Osteoblast (primary cell): ENCODE measurements at regions not wholly inside any gene's neighbourhood (a gene's known extent, or its start where the extent isn't known, plus 50 kb on each side); places are given as distances from the start of the nearest gene placed in this dataset.

Source experiments
- DNase-seq: peaks from one replicate; pipeline ENCODE4 v3.0.0; 2011; ENCODE audit warnings: low spot score, mixed read lengths; ENCODE audit not compliant: insufficient read length; ENCODE audit errors: missing footprints
- H2AFZ ChIP-seq: 2 replicates; pipeline ENCODE4 v1.6.0; 2011; ENCODE audit warnings: mild to moderate bottlenecking, low read length
- H3K27ac ChIP-seq: 2 replicates; pipeline ENCODE4 v1.5.1; 2011; ENCODE audit warnings: mild to moderate bottlenecking, low read depth, low read length, moderate library complexity
- H3K27me3 ChIP-seq: 2 replicates; pipeline ENCODE4 v1.6.0; 2012; ENCODE audit warnings: mild to moderate bottlenecking, control low read depth, inconsistent platforms, low read length, moderate library complexity; ENCODE audit not compliant: insufficient read depth
- H3K36me3 ChIP-seq: 2 replicates; pipeline ENCODE4 v1.5.1; 2011; ENCODE audit warnings: mild to moderate bottlenecking, low read length, control low read depth, moderate library complexity; ENCODE audit not compliant: insufficient read depth
- H3K4me1 ChIP-seq: 2 replicates; pipeline ENCODE4 v1.5.1; 2011; ENCODE audit warnings: mild to moderate bottlenecking, low read length, control low read depth, moderate library complexity; ENCODE audit not compliant: insufficient read depth
- H3K4me2 ChIP-seq: 2 replicates; pipeline ENCODE4 v1.6.0; 2011; ENCODE audit warnings: mild to moderate bottlenecking, low read length; ENCODE audit not compliant: insufficient read depth
- H3K4me3 ChIP-seq: fragments of 200-600 bp; sonication (generic); 3 replicates; pipeline ENCODE4 v1.5.1; 2012; ENCODE audit warnings: mild to moderate bottlenecking, low read length, inconsistent platforms; ENCODE audit not compliant: insufficient read depth
- H3K79me2 ChIP-seq: 2 replicates; pipeline ENCODE4 v1.6.0; 2012; ENCODE audit warnings: mild to moderate bottlenecking, low read length, control low read depth, inconsistent platforms; ENCODE audit not compliant: insufficient read depth
- H3K9me3 ChIP-seq: 2 replicates; pipeline ENCODE4 v1.5.1; 2011; ENCODE audit warnings: low read depth, low read length, control low read depth
- H4K20me1 ChIP-seq: 2 replicates; pipeline ENCODE4 v1.6.0; 2012; ENCODE audit warnings: mild to moderate bottlenecking, low read length, control low read depth; ENCODE audit not compliant: insufficient read depth
- TF ChIP-seq, protein P1 (sequence below): IDR thresholded peaks from 2 replicates; pipeline ENCODE4 v1.5.1; 2011; ENCODE audit warnings: mild to moderate bottlenecking, low read depth, low read length, moderate library complexity; ENCODE audit errors: extremely low read depth

- Histone ChIP-seq H3K4me3 (no peak overlapping the region), H4K20me1 (no peaks in the 10 kb centered on the region), H3K4me1 (peaks cover 5% of the 10 kb centered on the region), H3K27ac (no peak overlapping the region), H3K36me3 (no peaks in the 10 kb centered on the region), H3K27me3 (no peaks in the 10 kb centered on the region), H3K79me2 (no peaks in the 10 kb centered on the region), H2AFZ (no peak overlapping the region), H3K4me2 (no peak overlapping the region), H3K9me3 (no peaks in the 10 kb centered on the region)
- TF ChIP-seq, protein P1, sequence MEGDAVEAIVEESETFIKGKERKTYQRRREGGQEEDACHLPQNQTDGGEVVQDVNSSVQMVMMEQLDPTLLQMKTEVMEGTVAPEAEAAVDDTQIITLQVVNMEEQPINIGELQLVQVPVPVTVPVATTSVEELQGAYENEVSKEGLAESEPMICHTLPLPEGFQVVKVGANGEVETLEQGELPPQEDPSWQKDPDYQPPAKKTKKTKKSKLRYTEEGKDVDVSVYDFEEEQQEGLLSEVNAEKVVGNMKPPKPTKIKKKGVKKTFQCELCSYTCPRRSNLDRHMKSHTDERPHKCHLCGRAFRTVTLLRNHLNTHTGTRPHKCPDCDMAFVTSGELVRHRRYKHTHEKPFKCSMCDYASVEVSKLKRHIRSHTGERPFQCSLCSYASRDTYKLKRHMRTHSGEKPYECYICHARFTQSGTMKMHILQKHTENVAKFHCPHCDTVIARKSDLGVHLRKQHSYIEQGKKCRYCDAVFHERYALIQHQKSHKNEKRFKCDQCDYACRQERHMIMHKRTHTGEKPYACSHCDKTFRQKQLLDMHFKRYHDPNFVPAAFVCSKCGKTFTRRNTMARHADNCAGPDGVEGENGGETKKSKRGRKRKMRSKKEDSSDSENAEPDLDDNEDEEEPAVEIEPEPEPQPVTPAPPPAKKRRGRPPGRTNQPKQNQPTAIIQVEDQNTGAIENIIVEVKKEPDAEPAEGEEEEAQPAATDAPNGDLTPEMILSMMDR, result no peak
- DNase-seq, result no peak
Observed at GRCh38 chr6:156419594-156419993, 357.6 kb upstream of the ARID1B start.

- Histone ChIP-seq H3K4me2 (no peak overlapping the region), H4K20me1 (no peaks in the 10 kb centered on the region), H3K27ac (no peak overlapping the region), H3K79me2 (no peaks in the 10 kb centered on the region), H3K36me3 (no peaks in the 10 kb centered on the region), H3K9me3 (no peaks in the 10 kb centered on the region), H3K27me3 (no peaks in the 10 kb centered on the region), H3K4me3 (no peak overlapping the region), H3K4me1 (peaks cover 5% of the 10 kb centered on the region), H2AFZ (no peak overlapping the region)
- DNase-seq, result no peak
- TF ChIP-seq, protein P1, result no peak
Observed at GRCh38 chr6:156418253-156418652, 358.9 kb upstream of the ARID1B start.

- Histone ChIP-seq H3K27ac (no peak overlapping the region), H3K36me3 (no peaks in the 10 kb centered on the region), H3K79me2 (no peaks in the 10 kb centered on the region), H3K9me3 (no peaks in the 10 kb centered on the region), H3K27me3 (no peaks in the 10 kb centered on the region), H3K4me1 (peaks cover 5% of the 10 kb centered on the region), H4K20me1 (no peaks in the 10 kb centered on the region), H2AFZ (no peak overlapping the region), H3K4me2 (no peak overlapping the region), H3K4me3 (no peak overlapping the region)
- DNase-seq, result no peak
- TF ChIP-seq, protein P1, result no peak
Observed at GRCh38 chr6:156416391-156416790, 360.8 kb upstream of the ARID1B start.

- Histone ChIP-seq H3K27me3 (no peaks in the 10 kb centered on the region), H3K4me3 (no peak overlapping the region), H3K4me1 (no peaks in the 10 kb centered on the region), H3K27ac (no peak overlapping the region), H3K9me3 (no peaks in the 10 kb centered on the region), H2AFZ (no peak overlapping the region), H3K36me3 (no peaks in the 10 kb centered on the region), H3K79me2 (no peaks in the 10 kb centered on the region), H4K20me1 (no peaks in the 10 kb centered on the region), H3K4me2 (no peak overlapping the region)
- TF ChIP-seq, protein P1, result no peak
- no peak for DNase-seq
Observed at GRCh38 chr6:156413154-156413553, 364.0 kb upstream of the ARID1B start.
